ENCODE measurements at regions not wholly inside any gene's neighbourhood (a gene's known extent, or its start where the extent isn't known, plus 50 kb on each side); places are given as distances from the start of the nearest gene placed in this dataset.

DNA sequence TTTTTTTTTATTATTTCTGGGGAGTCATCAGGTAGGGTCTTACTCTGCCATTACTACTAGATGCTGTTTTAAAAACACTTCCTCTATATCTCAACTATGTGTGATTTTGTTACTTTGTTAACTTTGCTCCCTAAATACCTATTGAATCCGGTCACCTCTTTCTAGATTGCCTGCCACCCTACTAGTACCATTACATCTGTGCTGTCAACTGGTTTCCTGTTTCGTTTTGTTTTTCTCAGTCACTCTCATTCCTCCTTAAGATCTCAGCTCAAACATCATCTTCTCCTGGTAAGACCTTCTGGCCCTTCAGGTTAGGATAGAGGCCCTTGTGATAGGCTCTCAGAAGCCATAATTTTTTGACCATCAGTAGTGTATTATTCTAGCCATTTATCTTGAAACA is 324.2 kb upstream of the ATP10B start:
- TF ChIP-seq MXI1 (IDR thresholded peaks at IDR 0.05; ENCODE audit: low read depth, low read length) (no peak), CTCF (IDR thresholded peaks at IDR 0.05) (no peak), USF2 (IDR thresholded peaks at IDR 0.05; ENCODE audit: borderline replicate concordance, low read depth, low read length) (no peak), GATA2 (CRISPR knock-in tag; IDR thresholded peaks at IDR 0.05) (no peak), RXRA (IDR thresholded peaks at IDR 0.05; ENCODE audit: borderline replicate concordance, low read depth) (no peak), RFX5 (IDR thresholded peaks at IDR 0.05; ENCODE audit: low read length) (no peak), RAD21 (IDR thresholded peaks at IDR 0.05; ENCODE audit: low read length) (no peak), MAX (IDR thresholded peaks at IDR 0.05; ENCODE audit: low read depth) (no peak), POLR2AphosphoS5 (IDR thresholded peaks at IDR 0.05; ENCODE audit: low read depth, low read length) (no peak), SIN3A (IDR thresholded peaks at IDR 0.05; ENCODE audit: borderline replicate concordance, low read depth, low read length) (no peak), USF1 (IDR thresholded peaks at IDR 0.05; ENCODE audit: borderline replicate concordance, low read depth) (no peak), TCF12 (IDR thresholded peaks at IDR 0.05) (no peak), GABPA (IDR thresholded peaks at IDR 0.05; ENCODE audit: low read depth) (no peak), EZH2phosphoT487 (IDR thresholded peaks at IDR 0.05; ENCODE audit: borderline replicate concordance, low read depth) (no peak)

Measured in SK-N-SH (cell line).